Tibial nerve (tissue), 3 donors: ENCODE measurements at regions not wholly inside any gene's neighbourhood (a gene's known extent, or its start where the extent isn't known, plus 50 kb on each side); places are given as distances from the start of the nearest gene placed in this dataset.

Experiments used
- CTCF ChIP-seq, 5 experiments: fragments of 200-600 bp in 3 of 5; fragments of 450-650 bp in 2 of 5; sonication (generic) in 3 of 5; IDR thresholded peaks; one replicate each; pipeline ENCODE4 v1.5.1; 2016 to 2019; ENCODE audit warnings: antibody characterized with exemption in 5 of 5, mild to moderate bottlenecking in 3 of 5, moderate library complexity in 2 of 5
- POLR2A ChIP-seq, 2 donors: fragments of 450-650 bp; IDR thresholded peaks; one replicate each; pipeline ENCODE4 v1.6.1; 2017; ENCODE audit warnings: antibody characterized with exemption in 2 of 2, mild to moderate bottlenecking in 2 of 2, moderate library complexity in 2 of 2

GRCh38 chr10:106500041-106500924, 664.2 kb downstream of the SORCS1 start:
- no peak for TF ChIP-seq CTCF (IDR thresholded peaks at IDR 0.05)
- TF ChIP-seq POLR2A (IDR thresholded peaks at IDR 0.05), result no peak
